ENCODE measurements at regions not wholly inside any gene's neighbourhood (a gene's known extent, or its start where the extent isn't known, plus 50 kb on each side); places are given as distances from the start of the nearest gene placed in this dataset.

DNA sequence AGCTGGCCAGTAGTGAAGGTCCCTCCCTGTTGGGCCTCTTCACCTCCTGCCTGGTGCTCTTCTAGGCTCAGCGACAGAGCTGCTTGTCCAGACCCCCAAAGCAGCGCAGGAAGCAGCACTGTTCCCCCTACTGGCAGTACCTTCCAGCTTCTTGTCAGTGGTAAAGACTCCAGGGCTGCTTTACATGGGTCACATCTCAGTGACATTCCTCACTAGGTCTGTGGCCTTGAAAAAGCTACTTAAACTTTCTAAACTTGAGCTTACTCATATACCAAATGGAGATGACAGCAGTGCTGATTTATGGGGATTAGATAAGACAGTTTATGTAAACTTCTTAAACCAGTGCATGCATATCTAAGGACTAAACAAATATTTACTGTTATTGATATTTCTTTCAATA lies 117.3 kb downstream of the FAT4 start:
- Histone ChIP-seq H3K27ac (ENCODE audit: low read depth in 2 of 2, low read length in 2 of 2) (no peak overlapping the region), H3K36me3 (ENCODE audit: control insufficient read depth in 2 of 2, insufficient read depth in 2 of 2, low read length in 2 of 2) (no peaks in the 10 kb centered on the region), H3K27me3 (ENCODE audit: control insufficient read depth in 2 of 2, insufficient read depth in 2 of 2, low read length in 2 of 2) (no peaks in the 10 kb centered on the region), H3K4me1 (ENCODE audit: control insufficient read depth in 2 of 2, insufficient read depth in 2 of 2, low read length in 2 of 2) (no peaks in the 10 kb centered on the region), H3K4me3 (ENCODE audit: low read length in 2 of 2) (no peak overlapping the region), H3K9ac (ENCODE audit: low read depth in 1 of 2, low read length in 2 of 2) (no peak overlapping the region), H3K9me3 (ENCODE audit: control insufficient read depth in 2 of 2, low read length in 2 of 2) (no peaks in the 10 kb centered on the region)

DNA sequence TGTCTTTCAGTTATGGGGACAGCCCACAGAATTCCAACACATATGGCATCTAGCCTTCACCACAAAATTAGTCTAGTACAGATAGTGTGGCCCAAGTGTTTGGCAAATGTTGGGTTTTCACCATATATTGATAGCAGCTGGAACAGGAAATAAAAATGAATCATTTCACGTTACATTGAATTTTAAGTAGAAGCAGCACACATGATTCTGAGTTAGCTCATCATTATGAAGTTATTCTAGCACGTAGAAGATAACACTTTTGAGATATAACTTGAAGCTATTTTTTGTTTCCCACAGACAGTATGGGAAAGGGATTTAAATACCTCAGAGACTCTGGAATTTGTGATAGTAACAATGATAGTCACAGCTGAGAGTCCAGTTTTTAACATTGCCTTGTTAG lies 118.7 kb downstream of the FAT4 start:
- Histone ChIP-seq H3K9ac (ENCODE audit: low read depth in 1 of 2, low read length in 2 of 2) (no peak overlapping the region), H3K27me3 (ENCODE audit: control insufficient read depth in 2 of 2, insufficient read depth in 2 of 2, low read length in 2 of 2) (no peaks in the 10 kb centered on the region), H3K36me3 (ENCODE audit: control insufficient read depth in 2 of 2, insufficient read depth in 2 of 2, low read length in 2 of 2) (no peaks in the 10 kb centered on the region), H3K9me3 (ENCODE audit: control insufficient read depth in 2 of 2, low read length in 2 of 2) (no peaks in the 10 kb centered on the region), H3K4me3 (ENCODE audit: low read length in 2 of 2) (no peak overlapping the region), H3K4me1 (ENCODE audit: control insufficient read depth in 2 of 2, insufficient read depth in 2 of 2, low read length in 2 of 2) (no peaks in the 10 kb centered on the region), H3K27ac (ENCODE audit: low read depth in 2 of 2, low read length in 2 of 2) (no peak overlapping the region)

- Histone ChIP-seq H3K27me3 (ENCODE audit: control insufficient read depth in 2 of 2, insufficient read depth in 2 of 2, low read length in 2 of 2) (no peaks in the 10 kb centered on the region), H3K9me3 (ENCODE audit: control insufficient read depth in 2 of 2, low read length in 2 of 2) (no peaks in the 10 kb centered on the region), H3K9ac (ENCODE audit: low read depth in 1 of 2, low read length in 2 of 2) (no peak overlapping the region), H3K4me1 (ENCODE audit: control insufficient read depth in 2 of 2, insufficient read depth in 2 of 2, low read length in 2 of 2) (no peaks in the 10 kb centered on the region), H3K36me3 (ENCODE audit: control insufficient read depth in 2 of 2, insufficient read depth in 2 of 2, low read length in 2 of 2) (no peaks in the 10 kb centered on the region), H3K4me3 (ENCODE audit: low read length in 2 of 2) (no peak overlapping the region), H3K27ac (ENCODE audit: low read depth in 2 of 2, low read length in 2 of 2) (no peak overlapping the region)
These were observed 119.4 kb downstream of the FAT4 start for GRCh38 chr4:125434136-125434535.

DNA sequence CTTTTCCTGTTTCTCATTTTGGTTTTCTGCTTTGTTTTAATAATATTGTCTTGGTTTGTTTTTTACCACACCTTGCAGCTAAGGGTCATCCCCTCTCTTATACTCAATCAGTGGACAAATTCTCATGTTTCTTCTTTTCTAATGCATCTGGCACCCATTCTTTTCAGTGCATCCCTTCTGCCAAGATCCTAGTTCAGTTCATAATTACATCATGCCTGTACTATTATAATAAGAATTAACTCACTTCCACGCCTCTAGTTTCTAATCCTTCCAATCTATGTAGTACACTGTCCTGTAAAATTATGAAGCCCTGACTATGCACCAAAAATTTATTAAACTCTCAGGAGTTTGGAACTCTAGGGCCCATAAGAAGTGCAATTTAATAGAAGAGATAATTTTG lies 126.1 kb downstream of the FAT4 start:
- Histone ChIP-seq H3K27ac (ENCODE audit: low read depth in 2 of 2, low read length in 2 of 2) (no peak overlapping the region), H3K4me1 (ENCODE audit: control insufficient read depth in 2 of 2, insufficient read depth in 2 of 2, low read length in 2 of 2) (no peaks in the 10 kb centered on the region), H3K27me3 (ENCODE audit: control insufficient read depth in 2 of 2, insufficient read depth in 2 of 2, low read length in 2 of 2) (no peaks in the 10 kb centered on the region), H3K9ac (ENCODE audit: low read depth in 1 of 2, low read length in 2 of 2) (no peak overlapping the region), H3K9me3 (ENCODE audit: control insufficient read depth in 2 of 2, low read length in 2 of 2) (no peaks in the 10 kb centered on the region), H3K36me3 (ENCODE audit: control insufficient read depth in 2 of 2, insufficient read depth in 2 of 2, low read length in 2 of 2) (no peaks in the 10 kb centered on the region), H3K4me3 (ENCODE audit: low read length in 2 of 2) (no peak overlapping the region)

- Histone ChIP-seq H3K4me1 (ENCODE audit: control insufficient read depth in 2 of 2, insufficient read depth in 2 of 2, low read length in 2 of 2) (no peaks in the 10 kb centered on the region), H3K4me3 (ENCODE audit: low read length in 2 of 2) (no peak overlapping the region), H3K36me3 (ENCODE audit: control insufficient read depth in 2 of 2, insufficient read depth in 2 of 2, low read length in 2 of 2) (no peaks in the 10 kb centered on the region), H3K27me3 (ENCODE audit: control insufficient read depth in 2 of 2, insufficient read depth in 2 of 2, low read length in 2 of 2) (no peaks in the 10 kb centered on the region), H3K27ac (ENCODE audit: low read depth in 2 of 2, low read length in 2 of 2) (no peak overlapping the region), H3K9me3 (ENCODE audit: control insufficient read depth in 2 of 2, low read length in 2 of 2) (no peaks in the 10 kb centered on the region), H3K9ac (ENCODE audit: low read depth in 1 of 2, low read length in 2 of 2) (no peak overlapping the region)
These were observed 129.4 kb downstream of the FAT4 start for GRCh38 chr4:125444166-125444565.

GRCh38 chr4:125445525-125445924 lies 130.8 kb downstream of the FAT4 start:
- Histone ChIP-seq H3K9ac (ENCODE audit: low read depth in 1 of 2, low read length in 2 of 2) (no peak overlapping the region), H3K9me3 (ENCODE audit: control insufficient read depth in 2 of 2, low read length in 2 of 2) (no peaks in the 10 kb centered on the region), H3K36me3 (ENCODE audit: control insufficient read depth in 2 of 2, insufficient read depth in 2 of 2, low read length in 2 of 2) (no peaks in the 10 kb centered on the region), H3K4me1 (ENCODE audit: control insufficient read depth in 2 of 2, insufficient read depth in 2 of 2, low read length in 2 of 2) (no peaks in the 10 kb centered on the region), H3K27me3 (ENCODE audit: control insufficient read depth in 2 of 2, insufficient read depth in 2 of 2, low read length in 2 of 2) (no peaks in the 10 kb centered on the region), H3K27ac (ENCODE audit: low read depth in 2 of 2, low read length in 2 of 2) (no peak overlapping the region), H3K4me3 (ENCODE audit: low read length in 2 of 2) (no peak overlapping the region)

- Histone ChIP-seq H3K4me1 (ENCODE audit: control insufficient read depth in 2 of 2, insufficient read depth in 2 of 2, low read length in 2 of 2) (no peaks in the 10 kb centered on the region), H3K36me3 (ENCODE audit: control insufficient read depth in 2 of 2, insufficient read depth in 2 of 2, low read length in 2 of 2) (no peaks in the 10 kb centered on the region), H3K9me3 (ENCODE audit: control insufficient read depth in 2 of 2, low read length in 2 of 2) (no peaks in the 10 kb centered on the region), H3K27me3 (ENCODE audit: control insufficient read depth in 2 of 2, insufficient read depth in 2 of 2, low read length in 2 of 2) (no peaks in the 10 kb centered on the region), H3K4me3 (ENCODE audit: low read length in 2 of 2) (no peak overlapping the region), H3K9ac (ENCODE audit: low read depth in 1 of 2, low read length in 2 of 2) (no peak overlapping the region), H3K27ac (ENCODE audit: low read depth in 2 of 2, low read length in 2 of 2) (no peak overlapping the region)
These were observed 133.0 kb downstream of the FAT4 start for GRCh38 chr4:125447551-125448290.

GRCh38 chr4:125456075-125456474 lies 141.3 kb downstream of the FAT4 start:
- H3K4me3 ChIP-seq (ENCODE audit: low read length in 2 of 2) = no peak overlapping the region
- H3K9ac ChIP-seq (ENCODE audit: low read depth in 1 of 2, low read length in 2 of 2) = no peak overlapping the region
- no peaks in the 10 kb centered on the region for H3K27me3 ChIP-seq (ENCODE audit: control insufficient read depth in 2 of 2, insufficient read depth in 2 of 2, low read length in 2 of 2)
- no peaks in the 10 kb centered on the region for H3K9me3 ChIP-seq (ENCODE audit: control insufficient read depth in 2 of 2, low read length in 2 of 2)
- H3K27ac ChIP-seq (ENCODE audit: low read depth in 2 of 2, low read length in 2 of 2) = no peak overlapping the region
- no peaks in the 10 kb centered on the region for H3K36me3 ChIP-seq (ENCODE audit: control insufficient read depth in 2 of 2, insufficient read depth in 2 of 2, low read length in 2 of 2)
- peaks cover 0 to 5% of the 10 kb centered on the region in 2 donors for H3K4me1 ChIP-seq (ENCODE audit: control insufficient read depth in 2 of 2, insufficient read depth in 2 of 2, low read length in 2 of 2)

- Histone ChIP-seq H3K9ac (ENCODE audit: low read depth in 1 of 2, low read length in 2 of 2) (no peak overlapping the region), H3K27ac (ENCODE audit: low read depth in 2 of 2, low read length in 2 of 2) (no peak overlapping the region), H3K9me3 (ENCODE audit: control insufficient read depth in 2 of 2, low read length in 2 of 2) (no peaks in the 10 kb centered on the region), H3K4me3 (ENCODE audit: low read length in 2 of 2) (no peak overlapping the region), H3K36me3 (ENCODE audit: control insufficient read depth in 2 of 2, insufficient read depth in 2 of 2, low read length in 2 of 2) (no peaks in the 10 kb centered on the region), H3K27me3 (ENCODE audit: control insufficient read depth in 2 of 2, insufficient read depth in 2 of 2, low read length in 2 of 2) (no peaks in the 10 kb centered on the region), H3K4me1 (ENCODE audit: control insufficient read depth in 2 of 2, insufficient read depth in 2 of 2, low read length in 2 of 2) (peaks cover 0 to 5% of the 10 kb centered on the region in 2 donors)
These were observed 144.8 kb downstream of the FAT4 start for GRCh38 chr4:125459531-125459930.

GRCh38 chr4:125461676-125462363 lies 147.1 kb downstream of the FAT4 start:
- H3K27ac ChIP-seq (ENCODE audit: low read depth in 2 of 2, low read length in 2 of 2) = no peak overlapping the region
- no peaks in the 10 kb centered on the region for H3K4me1 ChIP-seq (ENCODE audit: control insufficient read depth in 2 of 2, insufficient read depth in 2 of 2, low read length in 2 of 2)
- no peak overlapping the region for H3K9ac ChIP-seq (ENCODE audit: low read depth in 1 of 2, low read length in 2 of 2)
- H3K27me3 ChIP-seq (ENCODE audit: control insufficient read depth in 2 of 2, insufficient read depth in 2 of 2, low read length in 2 of 2) = no peaks in the 10 kb centered on the region
- no peaks in the 10 kb centered on the region for H3K36me3 ChIP-seq (ENCODE audit: control insufficient read depth in 2 of 2, insufficient read depth in 2 of 2, low read length in 2 of 2)
- H3K4me3 ChIP-seq (ENCODE audit: low read length in 2 of 2) = no peak overlapping the region
- H3K9me3 ChIP-seq (ENCODE audit: control insufficient read depth in 2 of 2, low read length in 2 of 2) = no peaks in the 10 kb centered on the region

Measured in mucosa of rectum (tissue), 2 donors.